ENCODE measurements at regions not wholly inside any gene's neighbourhood (a gene's known extent, or its start where the extent isn't known, plus 50 kb on each side); places are given as distances from the start of the nearest gene placed in this dataset.
"Not testable (repeated sequence)": the region's sequence is repeated elsewhere in the genome, so short reads cannot be mapped to it uniquely, and the experiment has no call there.

GRCh38 chr14:35932136-35932535, 106.0 kb downstream of the BRMS1L start:
- DNase-seq: no peak

- DNase-seq: no peak
Observed at GRCh38 chr14:35931346-35931745, 105.2 kb downstream of the BRMS1L start.

- no peak for DNase-seq
Observed at GRCh38 chr14:35929186-35929585, 103.0 kb downstream of the BRMS1L start.

GRCh38 chr14:35927727-35928126, 101.6 kb downstream of the BRMS1L start:
- DNase-seq: no peak

GRCh38 chr14:35925319-35925718, 99.2 kb downstream of the BRMS1L start:
- no peak for DNase-seq

GRCh38 chr14:35922590-35922989, 96.5 kb downstream of the BRMS1L start:
- not testable (repeated sequence) for DNase-seq

GRCh38 chr14:35921745-35922144, 95.6 kb downstream of the BRMS1L start:
- DNase-seq: no peak
